Activated CD8-positive, alpha-beta T cell treated with anti-CD3 and anti-CD28 coated beads for 36 hours (primary cell): ENCODE measurements at regions not wholly inside any gene's neighbourhood (a gene's known extent, or its start where the extent isn't known, plus 50 kb on each side); places are given as distances from the start of the nearest gene placed in this dataset.

Experiments used
- ATAC-seq: fragments of 200-7000 bp; cut with Tn5 transposase; one replicate; pipeline ENCODE4 v1.10.0; 2021; ENCODE audit warnings: mild to moderate bottlenecking, moderate library complexity
- CTCF ChIA-PET: fragments of 350-600 bp; sonication (Branson Sonifier 250); formaldehyde crosslinking; loops from one replicate; lab custom pipeline; 2021; ENCODE audit warnings: antibody characterized with exemption; lab: Charles Lee
- POLR2A ChIA-PET: fragments of 350-600 bp; sonication (Branson Sonifier 250); formaldehyde crosslinking; loops from one replicate; lab custom pipeline; 2021; ENCODE audit warnings: antibody characterized with exemption; lab: Charles Lee
- DNase-seq: peaks from one replicate; pipeline ENCODE4 v3.0.0-alpha.2; 2020
- H3K27ac Mint-ChIP-seq: one replicate; pipeline ENCODE4 v1.8.0; 2021; ENCODE audit warnings: mild to moderate bottlenecking, mixed read lengths
- H3K27me3 Mint-ChIP-seq: one replicate; pipeline ENCODE4 v1.8.0; 2021; ENCODE audit warnings: mixed read lengths
- H3K36me3 Mint-ChIP-seq: one replicate; pipeline ENCODE4 v1.8.0; 2021; ENCODE audit warnings: low read depth, mixed read lengths
- H3K4me1 Mint-ChIP-seq: one replicate; pipeline ENCODE4 v1.8.0; 2021; ENCODE audit warnings: low read depth, mixed read lengths
- H3K4me3 Mint-ChIP-seq: one replicate; pipeline ENCODE4 v1.8.0; 2021; ENCODE audit warnings: mild to moderate bottlenecking, moderate library complexity, mixed read lengths
- H3K9me3 Mint-ChIP-seq: one replicate; pipeline ENCODE4 v1.8.0; 2021; ENCODE audit warnings: mixed read lengths
- intact Hi-C: fragments of 100-400 bp; cut with micrococcal nuclease; formaldehyde crosslinking; loops from one replicate; pipeline ENCODE4 v1.10.0; 2022
- TF ChIP-seq, protein P1 (sequence below): fragments of 200-600 bp; IDR thresholded peaks from one replicate; pipeline ENCODE4 v1.8.0; 2022; ENCODE audit warnings: antibody characterized with exemption, mild to moderate bottlenecking

DNA sequence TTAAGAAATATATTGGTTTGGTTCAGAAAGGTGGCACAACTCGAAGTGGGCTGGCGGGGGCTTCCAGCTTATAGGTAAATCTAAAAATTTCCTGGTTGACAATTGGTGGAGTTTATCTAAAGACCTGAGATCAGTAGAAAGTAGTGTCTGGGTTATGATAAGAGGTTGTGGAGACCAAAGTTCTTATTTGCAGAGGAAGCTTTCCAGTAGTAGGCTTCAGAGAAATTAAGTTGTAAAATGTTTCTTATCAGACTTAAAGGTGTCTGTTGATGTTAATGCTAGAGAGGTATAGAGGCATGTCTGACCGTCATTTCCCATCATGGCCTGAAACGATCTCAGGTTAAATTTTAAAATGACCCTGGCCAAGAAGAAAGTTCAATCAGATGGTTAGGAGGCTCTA is 565.2 kb upstream of the DPPA4 start:
- TF ChIP-seq, protein P1, sequence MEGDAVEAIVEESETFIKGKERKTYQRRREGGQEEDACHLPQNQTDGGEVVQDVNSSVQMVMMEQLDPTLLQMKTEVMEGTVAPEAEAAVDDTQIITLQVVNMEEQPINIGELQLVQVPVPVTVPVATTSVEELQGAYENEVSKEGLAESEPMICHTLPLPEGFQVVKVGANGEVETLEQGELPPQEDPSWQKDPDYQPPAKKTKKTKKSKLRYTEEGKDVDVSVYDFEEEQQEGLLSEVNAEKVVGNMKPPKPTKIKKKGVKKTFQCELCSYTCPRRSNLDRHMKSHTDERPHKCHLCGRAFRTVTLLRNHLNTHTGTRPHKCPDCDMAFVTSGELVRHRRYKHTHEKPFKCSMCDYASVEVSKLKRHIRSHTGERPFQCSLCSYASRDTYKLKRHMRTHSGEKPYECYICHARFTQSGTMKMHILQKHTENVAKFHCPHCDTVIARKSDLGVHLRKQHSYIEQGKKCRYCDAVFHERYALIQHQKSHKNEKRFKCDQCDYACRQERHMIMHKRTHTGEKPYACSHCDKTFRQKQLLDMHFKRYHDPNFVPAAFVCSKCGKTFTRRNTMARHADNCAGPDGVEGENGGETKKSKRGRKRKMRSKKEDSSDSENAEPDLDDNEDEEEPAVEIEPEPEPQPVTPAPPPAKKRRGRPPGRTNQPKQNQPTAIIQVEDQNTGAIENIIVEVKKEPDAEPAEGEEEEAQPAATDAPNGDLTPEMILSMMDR, result no peak

DNA sequence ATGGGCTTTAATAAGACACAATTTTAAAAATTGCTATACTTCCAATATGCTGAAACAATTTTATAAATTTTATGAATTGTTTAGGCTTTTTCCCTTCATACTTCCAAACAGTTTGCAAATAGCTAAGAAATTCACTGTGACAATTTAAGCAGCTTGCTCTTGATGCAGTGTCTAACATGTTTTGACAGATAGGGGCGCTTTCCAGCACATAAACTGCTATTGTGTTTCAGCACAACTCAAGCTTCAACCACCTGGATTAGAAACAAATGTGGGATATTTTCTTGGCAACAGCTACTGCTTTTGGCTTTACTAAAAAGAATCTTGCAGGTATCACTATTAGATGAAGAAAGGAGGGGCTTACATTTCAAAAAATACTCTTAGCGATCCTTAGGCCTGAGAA is 565.8 kb upstream of the DPPA4 start:
- Mint-ChIP-seq H3K27ac (no peak overlapping the region), H3K36me3 (no peaks in the 10 kb centered on the region), H3K27me3 (no peaks in the 10 kb centered on the region), H3K9me3 (peaks cover 7% of the 10 kb centered on the region), H3K4me1 (peaks cover 13% of the 10 kb centered on the region), H3K4me3 (no peak overlapping the region)
- DNase-seq, result no peak
- ChIA-PET CTCF (no interaction called here), POLR2A (no interaction called here)
- intact Hi-C loops, result no loop called here
- TF ChIP-seq, protein P1, result no peak
- no peak for ATAC-seq

More for the DNA sequence above, 565.2 kb upstream of the DPPA4 start:
- H3K4me3 Mint-ChIP-seq, result no peak overlapping the region
- H3K27me3 Mint-ChIP-seq, result no peaks in the 10 kb centered on the region
- ATAC-seq (no peak), DNase-seq (no peak)
- H3K4me1 Mint-ChIP-seq, result peaks cover 13% of the 10 kb centered on the region
- intact Hi-C loops, result no loop called here
- H3K27ac Mint-ChIP-seq, result no peak overlapping the region
- H3K36me3 Mint-ChIP-seq, result no peaks in the 10 kb centered on the region
- CTCF ChIA-PET, result no interaction called here
- peaks cover 7% of the 10 kb centered on the region for H3K9me3 Mint-ChIP-seq
- POLR2A ChIA-PET, result no interaction called here

- Mint-ChIP-seq H3K4me3 (no peak overlapping the region), H3K4me1 (no peaks in the 10 kb centered on the region), H3K27ac (no peak overlapping the region), H3K36me3 (no peaks in the 10 kb centered on the region), H3K9me3 (peaks cover 12% of the 10 kb centered on the region), H3K27me3 (no peaks in the 10 kb centered on the region)
- POLR2A ChIA-PET, result no interaction called here
- intact Hi-C loops, result no loop called here
- TF ChIP-seq, protein P1, result no peak
- DNase-seq, result no peak
- no peak for ATAC-seq
- CTCF ChIA-PET, result interaction anchor here (1.1 kb wide), 1 partner anchor 10 kb away, joined by 3 read pairs; no protein-coding TSS in a partner anchor
These were observed 573.4 kb upstream of the DPPA4 start for GRCh38 chr3:109910772-109911171.

- peaks cover 4% of the 10 kb centered on the region for H3K9me3 Mint-ChIP-seq
- no peak overlapping the region for H3K4me3 Mint-ChIP-seq
- H3K27ac Mint-ChIP-seq, result no peak overlapping the region
- no peaks in the 10 kb centered on the region for H3K27me3 Mint-ChIP-seq
- ATAC-seq, result no peak
- DNase-seq, result no peak
- TF ChIP-seq, protein P1, result no peak
- H3K4me1 Mint-ChIP-seq, result no peaks in the 10 kb centered on the region
- intact Hi-C loops, result no loop called here
- ChIA-PET CTCF (no interaction called here), POLR2A (no interaction called here)
- no peaks in the 10 kb centered on the region for H3K36me3 Mint-ChIP-seq
These were observed 581.4 kb upstream of the DPPA4 start for GRCh38 chr3:109918740-109919139.

GRCh38 chr3:109920749-109921148 is 583.4 kb upstream of the DPPA4 start:
- Mint-ChIP-seq H3K27me3 (no peaks in the 10 kb centered on the region), H3K4me1 (no peaks in the 10 kb centered on the region), H3K9me3 (no peaks in the 10 kb centered on the region), H3K27ac (no peak overlapping the region), H3K36me3 (no peaks in the 10 kb centered on the region), H3K4me3 (no peak overlapping the region)
- ChIA-PET POLR2A (no interaction called here), CTCF (interaction anchor here (1.0 kb wide), 2 partner anchors 11 to 15 kb away, joined by 3 read pairs; no protein-coding TSS in a partner anchor)
- intact Hi-C loops, result no loop called here
- no peak for DNase-seq
- ATAC-seq, result no peak
- TF ChIP-seq, protein P1, result no peak
